HG03108 (cell line): ENCODE measurements at regions not wholly inside any gene's neighbourhood (a gene's known extent, or its start where the extent isn't known, plus 50 kb on each side); places are given as distances from the start of the nearest gene placed in this dataset.
"Not testable (repeated sequence)": the region's sequence is repeated elsewhere in the genome, so short reads cannot be mapped to it uniquely, and the experiment has no call there.

Experiments used
- ATAC-seq: cut with Tn5 transposase; IDR thresholded peaks from one replicate; pipeline ENCODE4 v1.9.1; 2021; ENCODE audit warnings: moderate library complexity; ENCODE audit not compliant: unreplicated experiment

GRCh38 chr3:66922058-66922457 lies 76.0 kb upstream of the KBTBD8 start:
- ATAC-seq = no peak

- ATAC-seq = no peak
Observed at GRCh38 chr3:66923969-66924368, 74.1 kb upstream of the KBTBD8 start.

- ATAC-seq = no peak
Observed at GRCh38 chr3:66928252-66928651, 69.9 kb upstream of the KBTBD8 start.

GRCh38 chr3:66931291-66931690 lies 66.8 kb upstream of the KBTBD8 start:
- no peak for ATAC-seq

- no peak for ATAC-seq
Observed at GRCh38 chr3:66931699-66932098, 66.4 kb upstream of the KBTBD8 start.

GRCh38 chr3:66933233-66933632 lies 64.9 kb upstream of the KBTBD8 start:
- ATAC-seq = no peak

- ATAC-seq = no peak
Observed at GRCh38 chr3:66934041-66934440, 64.1 kb upstream of the KBTBD8 start.

- ATAC-seq = no peak
Observed at GRCh38 chr3:66934725-66935124, 63.4 kb upstream of the KBTBD8 start.

- not testable (repeated sequence) for ATAC-seq
Observed at GRCh38 chr3:66937041-66937440, 61.1 kb upstream of the KBTBD8 start.

- no peak for ATAC-seq
Observed at GRCh38 chr3:66938338-66938963, 59.7 kb upstream of the KBTBD8 start.

GRCh38 chr3:66948041-66948440 lies 50.1 kb upstream of the KBTBD8 start:
- no peak for ATAC-seq
